A673 (cell line): ENCODE measurements at regions not wholly inside any gene's neighbourhood (a gene's known extent, or its start where the extent isn't known, plus 50 kb on each side); places are given as distances from the start of the nearest gene placed in this dataset.

ENCODE experiments used
- EZH2 ChIP-seq: fragments of 200-600 bp; sonication (generic); IDR thresholded peaks from 2 replicates; pipeline ENCODE4 v1.6.1; 2017; ENCODE audit warnings: borderline replicate concordance, low read depth, mild to moderate bottlenecking, mixed read lengths, antibody characterized with exemption, low read length; ENCODE audit not compliant: poor library complexity, severe bottlenecking
- TF ChIP-seq, protein P1 (sequence below): fragments of 300-800, 200-600 bp; sonication (generic); conservative IDR thresholded peaks from 2 replicates; pipeline ENCODE4 v1.5.1; 2017; ENCODE audit warnings: low read depth, mild to moderate bottlenecking, antibody characterized with exemption, low read length, moderate library complexity, mixed read lengths

DNA sequence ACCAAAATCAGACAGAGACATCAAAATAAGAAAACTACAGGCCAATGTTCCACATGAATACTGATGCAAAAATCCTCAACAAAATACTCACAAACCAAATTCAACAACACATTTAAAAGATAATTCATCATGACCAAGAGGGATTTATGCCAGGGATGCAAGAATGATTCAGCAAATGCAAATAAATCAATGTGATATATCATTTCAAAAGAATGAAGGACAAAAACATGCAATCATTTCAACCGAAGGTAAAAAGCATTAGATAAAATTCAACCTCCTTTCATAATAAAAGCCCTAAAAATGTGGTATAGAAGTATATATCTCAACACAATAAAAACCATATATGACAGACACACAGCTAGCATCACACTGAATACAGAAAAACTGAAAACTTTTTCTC, 81.5 kb upstream of the LYPLAL1 start:
- TF ChIP-seq, protein P1, sequence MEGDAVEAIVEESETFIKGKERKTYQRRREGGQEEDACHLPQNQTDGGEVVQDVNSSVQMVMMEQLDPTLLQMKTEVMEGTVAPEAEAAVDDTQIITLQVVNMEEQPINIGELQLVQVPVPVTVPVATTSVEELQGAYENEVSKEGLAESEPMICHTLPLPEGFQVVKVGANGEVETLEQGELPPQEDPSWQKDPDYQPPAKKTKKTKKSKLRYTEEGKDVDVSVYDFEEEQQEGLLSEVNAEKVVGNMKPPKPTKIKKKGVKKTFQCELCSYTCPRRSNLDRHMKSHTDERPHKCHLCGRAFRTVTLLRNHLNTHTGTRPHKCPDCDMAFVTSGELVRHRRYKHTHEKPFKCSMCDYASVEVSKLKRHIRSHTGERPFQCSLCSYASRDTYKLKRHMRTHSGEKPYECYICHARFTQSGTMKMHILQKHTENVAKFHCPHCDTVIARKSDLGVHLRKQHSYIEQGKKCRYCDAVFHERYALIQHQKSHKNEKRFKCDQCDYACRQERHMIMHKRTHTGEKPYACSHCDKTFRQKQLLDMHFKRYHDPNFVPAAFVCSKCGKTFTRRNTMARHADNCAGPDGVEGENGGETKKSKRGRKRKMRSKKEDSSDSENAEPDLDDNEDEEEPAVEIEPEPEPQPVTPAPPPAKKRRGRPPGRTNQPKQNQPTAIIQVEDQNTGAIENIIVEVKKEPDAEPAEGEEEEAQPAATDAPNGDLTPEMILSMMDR, result no peak
- TF ChIP-seq EZH2, result no peak
